IMR-90 (cell line): ENCODE measurements at regions not wholly inside any gene's neighbourhood (a gene's known extent, or its start where the extent isn't known, plus 50 kb on each side); places are given as distances from the start of the nearest gene placed in this dataset.
"Not testable (repeated sequence)": the region's sequence is repeated elsewhere in the genome, so short reads cannot be mapped to it uniquely, and the experiment has no call there.

Source experiments
- ATAC-seq: fragments of 200-7000 bp; cut with Tn5 transposase; 2 replicates; pipeline ENCODE4 v1.9.1; 2020; ENCODE audit warnings: low read depth, mild to moderate bottlenecking, moderate library complexity
- BruUV-seq: library from RNA; stranded (reverse); fragments of 400-500 nt; replicated peaks from 2 replicates; lab custom pipeline; 2021; lab: Mats Ljungman, UMichigan
- CTCF ChIA-PET: fragments of 300-600 bp; formaldehyde crosslinking; extraction: SDS; loops from one replicate; lab custom pipeline; 2021; ENCODE audit warnings: antibody characterized with exemption; lab: Yijun Ruan, JAX
- POLR2A ChIA-PET: fragments of 300-600 bp; sonication (Branson Sonifier 250); formaldehyde crosslinking; loops from one replicate; lab custom pipeline; 2022; ENCODE audit warnings: antibody characterized with exemption; ENCODE audit not compliant: unreplicated experiment; lab: Charles Lee
- DNase-seq: peaks from one replicate; pipeline ENCODE4 v3.0.0; 2013
- H2AFZ ChIP-seq: replicated peaks from 2 replicates; pipeline ENCODE3; 2013; ENCODE audit warnings: low read length, mild to moderate bottlenecking; ENCODE audit not compliant: poor library complexity
- H2AK5ac ChIP-seq: 2 replicates; pipeline ENCODE4 v1.6.1; 2013; ENCODE audit warnings: low read depth, low read length, inconsistent platforms
- H2AK9ac ChIP-seq: replicated peaks from 2 replicates; pipeline ENCODE3; 2013; ENCODE audit warnings: mild to moderate bottlenecking, low read depth, low read length, moderate library complexity; ENCODE audit not compliant: poor library complexity
- H2BK120ac ChIP-seq: 2 replicates; pipeline ENCODE4 v1.6.1; 2013; ENCODE audit warnings: low read depth, low read length, inconsistent platforms
- H2BK15ac ChIP-seq: 3 replicates; pipeline ENCODE4 v1.6.1; 2013; ENCODE audit warnings: low read depth, low read length, inconsistent platforms
- H2BK20ac ChIP-seq: 2 replicates; pipeline ENCODE4 v1.6.1; 2013; ENCODE audit warnings: low read depth, mild to moderate bottlenecking, inconsistent platforms, low read length, moderate library complexity
- H2BK5ac ChIP-seq: 2 replicates; pipeline ENCODE4 v1.6.1; 2013; ENCODE audit warnings: mild to moderate bottlenecking, low read depth, low read length, inconsistent platforms; ENCODE audit not compliant: poor library complexity, severe bottlenecking
- H3K14ac ChIP-seq: replicated peaks from 2 replicates; pipeline ENCODE4 v1.6.1; 2013; ENCODE audit warnings: low read depth, low read length, inconsistent platforms
- H3K18ac ChIP-seq: 2 replicates; pipeline ENCODE4 v1.6.1; 2013; ENCODE audit warnings: low read depth, low read length, control low read depth
- H3K23ac ChIP-seq: 2 replicates; pipeline ENCODE4 v1.6.1; 2013; ENCODE audit warnings: low read depth, low read length, inconsistent platforms
- H3K27ac ChIP-seq: 2 replicates; pipeline ENCODE4 v1.5.1; 2013; ENCODE audit warnings: mild to moderate bottlenecking, control low read depth, low read length; ENCODE audit not compliant: insufficient read depth
- H3K27me3 ChIP-seq: 2 replicates; pipeline ENCODE4 v1.6.1; 2013; ENCODE audit warnings: low read length; ENCODE audit not compliant: control insufficient read depth, insufficient read depth
- H3K36me3 ChIP-seq: 2 replicates; pipeline ENCODE4 v1.6.1; 2013; ENCODE audit warnings: low read length, mixed read lengths; ENCODE audit not compliant: control insufficient read depth, insufficient read depth
- H3K4ac ChIP-seq: 2 replicates; pipeline ENCODE4 v1.6.1; 2013; ENCODE audit warnings: low read depth, low read length, inconsistent platforms
- H3K4me1 ChIP-seq: 2 replicates; pipeline ENCODE4 v1.6.1; 2013; ENCODE audit warnings: low read length, mixed read lengths; ENCODE audit not compliant: control insufficient read depth, insufficient read depth
- H3K4me2 ChIP-seq: 2 replicates; pipeline ENCODE4 v1.6.1; 2013; ENCODE audit warnings: low read depth, mild to moderate bottlenecking, control low read depth, low read length, moderate library complexity
- H3K4me3 ChIP-seq: 2 replicates; pipeline ENCODE4 v1.5.1; 2013; ENCODE audit warnings: low read depth, mild to moderate bottlenecking, control low read depth, low read length, moderate library complexity; ENCODE audit not compliant: insufficient read depth
- H3K56ac ChIP-seq: 2 replicates; pipeline ENCODE4 v1.6.1; 2013; ENCODE audit warnings: low read length, inconsistent platforms; ENCODE audit not compliant: insufficient read depth; ENCODE audit errors: extremely low read depth
- H3K79me1 ChIP-seq, 2 experiments: 2 replicates each; pipeline ENCODE4 v1.6.1; 2013; ENCODE audit warnings: low read length in 2 of 2, inconsistent platforms in 1 of 2, low read depth in 1 of 2
- H3K9ac ChIP-seq: 2 replicates; pipeline ENCODE4 v1.6.1; 2013; ENCODE audit warnings: low read depth, low read length, control low read depth
- H3K9me1 ChIP-seq: 2 replicates; pipeline ENCODE4 v1.6.1; 2013; ENCODE audit warnings: low read length, inconsistent platforms; ENCODE audit not compliant: insufficient read depth
- H3K9me3 ChIP-seq: 2 replicates; pipeline ENCODE4 v1.6.1; 2013; ENCODE audit warnings: low read length; ENCODE audit not compliant: control insufficient read depth, insufficient read depth
- H4K20me1 ChIP-seq: 2 replicates; pipeline ENCODE4 v1.6.1; 2013; ENCODE audit warnings: low read length, inconsistent platforms; ENCODE audit not compliant: insufficient read depth
- H4K5ac ChIP-seq: 2 replicates; pipeline ENCODE4 v1.6.1; 2013; ENCODE audit warnings: mild to moderate bottlenecking, low read depth, low read length, control low read depth
- H4K8ac ChIP-seq, 2 experiments: 2 replicates each; pipeline ENCODE4 v1.6.1; 2013; ENCODE audit warnings: low read depth in 2 of 2, low read length in 2 of 2, control low read depth in 1 of 2, inconsistent platforms in 1 of 2
- H4K91ac ChIP-seq: 2 replicates; pipeline ENCODE4 v1.6.1; 2013; ENCODE audit warnings: low read depth, low read length, inconsistent platforms; ENCODE audit not compliant: insufficient read depth
- WGBS, 2 experiments: methylation state at CpG; one replicate each; pipeline versions ENCODE4 v1.1.5 to v1.1.7; 2013; ENCODE audit warnings: missing lambda C conversion rate in 2 of 2; ENCODE audit not compliant: insufficient read length in 1 of 2; ENCODE audit errors: extremely low coverage in 2 of 2; 5-methylcytosine and 5-hydroxymethylcytosine counted together
- dilution Hi-C: fragments of 300-500 bp; cut with HindIII; formaldehyde crosslinking; loops from one replicate; pipeline ENCODE4 v1.14.3; 2018; ENCODE audit warnings: low sequenced_read_pairs; ENCODE audit not compliant: unreplicated experiment
- in situ Hi-C: fragments of 300-500 bp; cut with MboI; formaldehyde crosslinking; loops from 3 replicates; pipeline ENCODE4 v1.14.3; 2019; ENCODE audit warnings: low sequenced_read_pairs, inconsistent platforms, mixed read lengths
- intact Hi-C: fragments of 100-400 bp; cut with micrococcal nuclease; formaldehyde crosslinking; loops from 2 replicates; pipeline ENCODE4 v1.10.0; 2022

DNA sequence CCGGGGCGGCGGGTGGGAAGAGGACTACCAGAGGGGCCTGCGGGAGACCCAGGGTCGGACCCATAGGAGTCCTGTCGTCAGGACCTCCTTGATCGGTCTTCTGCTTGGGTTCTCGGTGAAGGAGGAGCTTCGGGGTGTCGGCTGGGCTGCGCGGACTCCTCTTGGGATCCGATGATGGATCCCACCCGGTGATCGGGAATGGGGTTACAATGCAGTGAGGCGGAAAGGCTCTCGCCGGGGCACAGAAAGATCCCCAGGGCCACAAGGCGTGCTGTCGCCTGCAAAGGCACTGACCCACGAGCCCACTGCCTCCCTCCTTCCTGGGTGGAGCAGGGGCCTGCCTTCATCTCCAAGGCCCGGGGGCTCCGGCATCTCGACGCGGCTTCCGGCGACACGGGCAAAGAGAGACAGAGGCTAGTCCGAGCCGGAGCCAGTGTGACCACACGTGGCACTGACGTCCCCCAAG lies 751.3 kb downstream of the SPATA31A1 start:
- H3K27me3 ChIP-seq, H3K36me3 ChIP-seq, H3K9ac ChIP-seq, DNase-seq, H4K91ac ChIP-seq, H3K79me1 ChIP-seq, H3K9me1 ChIP-seq, ATAC-seq, H4K5ac ChIP-seq, H3K4ac ChIP-seq, H2AK9ac ChIP-seq, H3K4me1 ChIP-seq, H2BK15ac ChIP-seq, BruUV-seq, H2AFZ ChIP-seq, H2BK20ac ChIP-seq, H4K20me1 ChIP-seq, H3K56ac ChIP-seq, H3K14ac ChIP-seq, H2BK120ac ChIP-seq, H2BK5ac ChIP-seq, intact Hi-C loops, dilution Hi-C loops, POLR2A ChIA-PET, H4K8ac ChIP-seq, in situ Hi-C loops, H3K18ac ChIP-seq, CTCF ChIA-PET, H3K23ac ChIP-seq, H2AK5ac ChIP-seq, H3K9me3 ChIP-seq: not testable (repeated sequence)
- WGBS, 2 experiments = no CpG with 5 or more reads among the region's 33 CpGs
- Histone ChIP-seq H3K4me3 (peak overlapping the region; percentile 38), H3K27ac (peak overlapping the region; percentile 52), H3K4me2 (peak overlapping the region; percentile 50; the same call in 1 of the 2 replicates)

DNA sequence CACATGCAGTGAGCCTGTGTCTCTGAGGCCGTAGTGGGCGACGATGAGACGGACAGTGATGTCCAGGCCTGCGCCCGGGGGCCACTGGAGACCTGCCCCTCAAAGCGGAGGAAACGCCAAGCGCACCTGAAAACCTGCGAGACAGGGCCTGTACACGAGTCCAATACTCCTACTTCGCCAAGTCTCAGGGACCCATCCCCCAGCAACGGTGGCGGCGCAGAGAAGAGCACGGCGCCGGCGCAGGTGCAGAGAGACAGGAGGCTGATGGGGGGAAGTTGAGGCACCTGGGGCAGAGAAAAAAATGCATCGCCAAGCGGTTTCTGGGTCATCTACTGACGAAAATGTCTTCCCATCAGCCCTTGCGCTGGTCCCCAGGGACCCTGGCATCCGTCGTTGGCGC lies 751.8 kb downstream of the SPATA31A1 start:
- H3K79me1 ChIP-seq, H4K5ac ChIP-seq, H3K9ac ChIP-seq, H3K27me3 ChIP-seq, H4K91ac ChIP-seq, in situ Hi-C loops, H3K4me1 ChIP-seq, H3K56ac ChIP-seq, H3K9me1 ChIP-seq, H4K8ac ChIP-seq, H3K14ac ChIP-seq, CTCF ChIA-PET, H2BK120ac ChIP-seq, H3K4ac ChIP-seq, dilution Hi-C loops, H3K27ac ChIP-seq, DNase-seq, H2AFZ ChIP-seq, H2BK15ac ChIP-seq, H3K23ac ChIP-seq, POLR2A ChIA-PET, H2AK5ac ChIP-seq, H3K4me2 ChIP-seq, ATAC-seq, H4K20me1 ChIP-seq, intact Hi-C loops, H3K9me3 ChIP-seq, H2BK20ac ChIP-seq, H3K36me3 ChIP-seq, H3K18ac ChIP-seq, BruUV-seq, H3K4me3 ChIP-seq, H2BK5ac ChIP-seq, H2AK9ac ChIP-seq: not testable (repeated sequence)
- WGBS, 2 experiments = no CpG with 5 or more reads among the region's 26 CpGs
